ENCODE measurements at regions not wholly inside any gene's neighbourhood (a gene's known extent, or its start where the extent isn't known, plus 50 kb on each side); places are given as distances from the start of the nearest gene placed in this dataset.

GRCh38 chr10:123517901-123518300, 148.3 kb upstream of the GPR26 start:
- H3K27ac ChIP-seq, result no peak overlapping the region
- TF ChIP-seq, protein P1, sequence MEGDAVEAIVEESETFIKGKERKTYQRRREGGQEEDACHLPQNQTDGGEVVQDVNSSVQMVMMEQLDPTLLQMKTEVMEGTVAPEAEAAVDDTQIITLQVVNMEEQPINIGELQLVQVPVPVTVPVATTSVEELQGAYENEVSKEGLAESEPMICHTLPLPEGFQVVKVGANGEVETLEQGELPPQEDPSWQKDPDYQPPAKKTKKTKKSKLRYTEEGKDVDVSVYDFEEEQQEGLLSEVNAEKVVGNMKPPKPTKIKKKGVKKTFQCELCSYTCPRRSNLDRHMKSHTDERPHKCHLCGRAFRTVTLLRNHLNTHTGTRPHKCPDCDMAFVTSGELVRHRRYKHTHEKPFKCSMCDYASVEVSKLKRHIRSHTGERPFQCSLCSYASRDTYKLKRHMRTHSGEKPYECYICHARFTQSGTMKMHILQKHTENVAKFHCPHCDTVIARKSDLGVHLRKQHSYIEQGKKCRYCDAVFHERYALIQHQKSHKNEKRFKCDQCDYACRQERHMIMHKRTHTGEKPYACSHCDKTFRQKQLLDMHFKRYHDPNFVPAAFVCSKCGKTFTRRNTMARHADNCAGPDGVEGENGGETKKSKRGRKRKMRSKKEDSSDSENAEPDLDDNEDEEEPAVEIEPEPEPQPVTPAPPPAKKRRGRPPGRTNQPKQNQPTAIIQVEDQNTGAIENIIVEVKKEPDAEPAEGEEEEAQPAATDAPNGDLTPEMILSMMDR (IDR thresholded peaks at IDR 0.05), result no peak
- no peak for TF ChIP-seq ZFX (IDR thresholded peaks at IDR 0.05; ENCODE audit: borderline replicate concordance)

DNA sequence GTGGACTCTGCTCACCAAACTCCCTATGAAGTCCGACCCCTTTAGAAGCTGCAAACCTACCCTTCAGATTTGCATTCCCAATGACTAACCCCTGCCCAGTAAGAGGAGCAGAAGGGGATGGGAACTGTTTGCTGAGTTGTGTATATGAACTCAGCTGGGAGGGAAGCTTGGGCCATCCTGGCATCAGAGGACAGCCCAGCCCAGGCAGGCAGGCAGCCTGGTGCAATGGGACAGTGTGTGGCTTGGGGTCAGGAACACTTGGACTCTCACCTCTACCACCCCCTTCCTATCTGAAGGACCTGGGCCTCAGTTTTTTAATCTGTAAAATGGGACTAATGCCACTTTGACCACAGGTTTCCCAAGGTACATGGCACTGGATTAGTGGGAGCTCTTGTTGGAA, 147.4 kb upstream of the GPR26 start:
- TF ChIP-seq ZFX (IDR thresholded peaks at IDR 0.05; ENCODE audit: borderline replicate concordance), result no peak
- TF ChIP-seq, protein P1 (IDR thresholded peaks at IDR 0.05), result no peak
- no peak overlapping the region for H3K27ac ChIP-seq

DNA sequence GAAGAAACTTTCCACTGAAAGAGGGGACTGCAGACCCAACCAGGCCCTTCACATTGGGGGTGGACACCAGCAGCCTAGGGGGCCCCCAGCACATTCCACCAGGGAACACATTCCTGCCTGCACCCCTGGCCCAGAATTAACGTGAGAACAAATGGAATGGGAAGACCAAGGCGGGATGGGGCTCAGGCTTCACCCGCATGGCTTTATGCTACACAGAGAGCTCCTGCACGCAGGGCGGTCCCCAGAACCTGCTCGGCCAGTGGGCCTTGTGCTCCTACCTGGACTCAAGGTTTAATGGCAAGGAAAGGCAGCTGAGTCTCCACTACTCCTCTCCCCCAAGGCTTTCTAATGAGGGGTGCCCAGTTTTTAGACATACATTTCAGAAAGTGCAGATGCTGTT, 146.3 kb upstream of the GPR26 start:
- no peak overlapping the region for H3K27ac ChIP-seq
- no peak for TF ChIP-seq ZFX (IDR thresholded peaks at IDR 0.05; ENCODE audit: borderline replicate concordance)
- TF ChIP-seq, protein P1 (IDR thresholded peaks at IDR 0.05), result no peak

- TF ChIP-seq, protein P1 (IDR thresholded peaks at IDR 0.05), result no peak
- no peak for TF ChIP-seq ZFX (IDR thresholded peaks at IDR 0.05; ENCODE audit: borderline replicate concordance)
- H3K27ac ChIP-seq, result no peak overlapping the region
These were observed 145.1 kb upstream of the GPR26 start for GRCh38 chr10:123521076-123521475.

- TF ChIP-seq, protein P1 (IDR thresholded peaks at IDR 0.05), result no peak
- TF ChIP-seq ZFX (IDR thresholded peaks at IDR 0.05; ENCODE audit: borderline replicate concordance), result no peak
- no peak overlapping the region for H3K27ac ChIP-seq
These were observed 144.6 kb upstream of the GPR26 start for GRCh38 chr10:123521556-123521955.

DNA sequence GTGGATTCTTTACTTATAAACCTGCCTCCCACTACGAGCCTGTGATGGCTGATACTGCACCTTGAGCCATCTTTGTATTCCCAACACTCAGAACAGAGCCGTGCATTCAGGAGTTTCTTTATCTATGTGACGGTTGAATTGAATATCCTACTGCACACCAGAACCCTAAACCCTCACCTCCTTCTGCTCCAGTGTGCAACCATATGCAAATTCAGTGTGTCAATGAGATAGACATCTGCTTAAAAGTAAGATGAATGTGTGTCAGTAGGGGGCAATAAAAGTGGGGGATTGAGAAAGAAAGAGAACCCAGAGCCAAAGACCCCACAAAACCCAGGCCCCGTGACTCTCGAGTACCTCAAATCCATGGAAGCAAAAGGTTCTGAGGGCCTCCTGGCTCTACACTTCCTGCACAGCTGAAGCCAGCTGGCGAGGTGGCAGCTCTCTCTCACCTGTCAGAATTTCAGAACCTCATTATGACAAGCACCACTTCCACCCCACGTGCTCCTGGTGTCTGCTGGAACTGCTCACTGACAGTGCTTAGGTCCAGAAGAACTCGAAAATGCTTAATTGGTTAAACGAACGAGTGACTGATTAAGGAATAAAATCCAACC, 143.3 kb upstream of the GPR26 start:
- no peak overlapping the region for H3K27ac ChIP-seq
- TF ChIP-seq, protein P1 (IDR thresholded peaks at IDR 0.05), result no peak
- TF ChIP-seq ZFX (IDR thresholded peaks at IDR 0.05; ENCODE audit: borderline replicate concordance), result no peak

DNA sequence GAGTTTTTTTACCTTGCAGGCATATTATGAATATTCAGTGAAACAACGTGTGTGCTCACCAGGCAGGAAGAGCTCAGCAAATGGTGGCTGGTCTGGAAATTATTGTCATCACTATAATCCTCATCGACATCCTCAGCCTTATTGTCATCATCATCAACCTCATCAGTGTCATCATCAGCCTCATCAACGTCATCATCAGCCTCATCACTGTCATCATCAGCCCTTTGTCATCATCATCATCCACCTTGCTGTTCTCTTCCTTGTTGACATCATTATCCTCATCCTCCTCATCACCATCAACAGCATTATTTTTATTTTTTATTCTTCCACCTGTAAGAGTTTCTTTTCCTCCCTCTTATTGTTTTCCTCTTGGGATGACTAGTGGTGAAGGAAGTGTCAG, 142.3 kb upstream of the GPR26 start:
- no peak overlapping the region for H3K27ac ChIP-seq
- TF ChIP-seq, protein P1 (IDR thresholded peaks at IDR 0.05), result no peak
- no peak for TF ChIP-seq ZFX (IDR thresholded peaks at IDR 0.05; ENCODE audit: borderline replicate concordance)
